ENCODE measurements at regions not wholly inside any gene's neighbourhood (a gene's known extent, or its start where the extent isn't known, plus 50 kb on each side); places are given as distances from the start of the nearest gene placed in this dataset.

- FAIRE-seq (no peak), DNase-seq (ENCODE audit: low read depth) (no peak)
- Mint-ChIP-seq H3K4me3 (ENCODE audit: unreplicated experiment) (no peak overlapping the region), H3K27ac (ENCODE audit: unreplicated experiment) (no peak overlapping the region), H3K27me3 (ENCODE audit: low read depth, unreplicated experiment) (no peaks in the 10 kb centered on the region), H3K9me3 (ENCODE audit: unreplicated experiment) (no peaks in the 10 kb centered on the region), H3K36me3 (ENCODE audit: low read depth, unreplicated experiment) (no peaks in the 10 kb centered on the region), H3K4me1 (ENCODE audit: low read depth, unreplicated experiment) (no peaks in the 10 kb centered on the region)
- Histone ChIP-seq H3K9ac (ENCODE audit: low read length) (no peak overlapping the region), H2AFZ (ENCODE audit: low read depth, low read length) (no peak overlapping the region), H3K9me3 (ENCODE audit: insufficient read depth, low read depth, low read length) (no peaks in the 10 kb centered on the region), H3K4me3 (ENCODE audit: insufficient read depth, low read depth, low read length) (no peak overlapping the region), H3K4me2 (ENCODE audit: low read length) (no peak overlapping the region), H3K36me3 (ENCODE audit: insufficient read depth, low read length) (no peaks in the 10 kb centered on the region), H3K27me3 (ENCODE audit: insufficient read depth, low read length) (no peaks in the 10 kb centered on the region), H3K4me1 (ENCODE audit: insufficient read depth, low read length) (no peaks in the 10 kb centered on the region), H3K79me2 (ENCODE audit: insufficient read depth, low read length) (no peaks in the 10 kb centered on the region), H3K27ac (ENCODE audit: low read depth, low read length) (no peak overlapping the region), H4K20me1 (ENCODE audit: insufficient read depth, low read length) (no peaks in the 10 kb centered on the region)
- TF ChIP-seq EZH2 (IDR thresholded peaks at IDR 0.05; ENCODE audit: insufficient read depth, low read length) (no peak), CTCF (IDR thresholded peaks at IDR 0.05; ENCODE audit: insufficient read depth, low read depth, low read length) (no peak)
Measured at GRCh38 chr2:40591774-40592173, 139.9 kb upstream of the SLC8A1 start.

DNA sequence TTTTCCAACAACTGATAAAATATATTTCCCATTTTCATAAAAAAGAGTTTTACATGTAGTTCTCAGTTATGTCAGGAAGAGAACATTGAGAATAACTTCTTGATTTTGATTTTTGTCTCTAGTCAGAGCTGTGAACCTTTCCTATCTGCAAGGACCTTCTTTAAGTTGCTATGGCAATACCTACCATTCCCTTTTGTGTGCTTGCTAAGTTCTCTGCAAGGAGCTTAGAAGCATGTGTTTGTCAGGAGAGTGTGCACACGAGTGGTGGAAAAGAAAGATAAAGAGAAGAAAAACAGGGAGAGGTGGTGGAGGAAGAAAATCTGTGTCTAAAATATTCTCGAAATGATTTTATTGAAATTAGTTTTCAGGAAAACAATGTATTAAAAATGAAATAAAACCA is 140.3 kb upstream of the SLC8A1 start:
- Mint-ChIP-seq H3K4me1 (ENCODE audit: low read depth, unreplicated experiment) (no peaks in the 10 kb centered on the region), H3K9me3 (ENCODE audit: unreplicated experiment) (no peaks in the 10 kb centered on the region), H3K27me3 (ENCODE audit: low read depth, unreplicated experiment) (no peaks in the 10 kb centered on the region), H3K4me3 (ENCODE audit: unreplicated experiment) (no peak overlapping the region), H3K36me3 (ENCODE audit: low read depth, unreplicated experiment) (no peaks in the 10 kb centered on the region), H3K27ac (ENCODE audit: unreplicated experiment) (no peak overlapping the region)
- TF ChIP-seq CTCF (IDR thresholded peaks at IDR 0.05; ENCODE audit: insufficient read depth, low read depth, low read length), result no peak
- TF ChIP-seq EZH2 (IDR thresholded peaks at IDR 0.05; ENCODE audit: insufficient read depth, low read length), result no peak
- DNase-seq (ENCODE audit: low read depth) (no peak), FAIRE-seq (no peak)
- Histone ChIP-seq H3K4me3 (ENCODE audit: insufficient read depth, low read depth, low read length) (no peak overlapping the region), H3K36me3 (ENCODE audit: insufficient read depth, low read length) (no peaks in the 10 kb centered on the region), H3K9ac (ENCODE audit: low read length) (no peak overlapping the region), H4K20me1 (ENCODE audit: insufficient read depth, low read length) (no peaks in the 10 kb centered on the region), H3K79me2 (ENCODE audit: insufficient read depth, low read length) (no peaks in the 10 kb centered on the region), H3K27me3 (ENCODE audit: insufficient read depth, low read length) (no peaks in the 10 kb centered on the region), H3K4me2 (ENCODE audit: low read length) (no peak overlapping the region), H3K4me1 (ENCODE audit: insufficient read depth, low read length) (no peaks in the 10 kb centered on the region), H3K9me3 (ENCODE audit: insufficient read depth, low read depth, low read length) (no peaks in the 10 kb centered on the region), H2AFZ (ENCODE audit: low read depth, low read length) (no peak overlapping the region), H3K27ac (ENCODE audit: low read depth, low read length) (no peak overlapping the region)

GRCh38 chr2:40606862-40607261 is 155.0 kb upstream of the SLC8A1 start:
- H3K4me1 Mint-ChIP-seq (ENCODE audit: low read depth, unreplicated experiment), result no peaks in the 10 kb centered on the region

More at GRCh38 chr2:40606862-40607261, 155.0 kb upstream of the SLC8A1 start:
- no peaks in the 10 kb centered on the region for H3K27me3 Mint-ChIP-seq (ENCODE audit: low read depth, unreplicated experiment)
- H3K79me2 ChIP-seq (ENCODE audit: insufficient read depth, low read length), result no peaks in the 10 kb centered on the region
- H3K9ac ChIP-seq (ENCODE audit: low read length), result no peak overlapping the region
- H2AFZ ChIP-seq (ENCODE audit: low read depth, low read length), result no peak overlapping the region
- H3K27ac Mint-ChIP-seq (ENCODE audit: unreplicated experiment), result no peak overlapping the region
- no peak for TF ChIP-seq EZH2 (IDR thresholded peaks at IDR 0.05; ENCODE audit: insufficient read depth, low read length)
- TF ChIP-seq CTCF (IDR thresholded peaks at IDR 0.05; ENCODE audit: insufficient read depth, low read depth, low read length), result no peak
- no peak overlapping the region for H3K4me2 ChIP-seq (ENCODE audit: low read length)
- no peak overlapping the region for H3K4me3 ChIP-seq (ENCODE audit: insufficient read depth, low read depth, low read length)
- H3K9me3 Mint-ChIP-seq (ENCODE audit: unreplicated experiment), result no peaks in the 10 kb centered on the region
- H3K36me3 Mint-ChIP-seq (ENCODE audit: low read depth, unreplicated experiment), result no peaks in the 10 kb centered on the region
- H3K4me1 ChIP-seq (ENCODE audit: insufficient read depth, low read length), result no peaks in the 10 kb centered on the region
- DNase-seq (ENCODE audit: low read depth), result peak; percentile 9
- H3K9me3 ChIP-seq (ENCODE audit: insufficient read depth, low read depth, low read length), result no peaks in the 10 kb centered on the region
- H3K27me3 ChIP-seq (ENCODE audit: insufficient read depth, low read length), result no peaks in the 10 kb centered on the region
- no peak for FAIRE-seq
- H3K27ac ChIP-seq (ENCODE audit: low read depth, low read length), result no peak overlapping the region
- H4K20me1 ChIP-seq (ENCODE audit: insufficient read depth, low read length), result no peaks in the 10 kb centered on the region
- H3K36me3 ChIP-seq (ENCODE audit: insufficient read depth, low read length), result no peaks in the 10 kb centered on the region
- no peak overlapping the region for H3K4me3 Mint-ChIP-seq (ENCODE audit: unreplicated experiment)

Measured in astrocyte (in vitro differentiated cells and primary cell).